ENCODE measurements at regions not wholly inside any gene's neighbourhood (a gene's known extent, or its start where the extent isn't known, plus 50 kb on each side); places are given as distances from the start of the nearest gene placed in this dataset.

DNA sequence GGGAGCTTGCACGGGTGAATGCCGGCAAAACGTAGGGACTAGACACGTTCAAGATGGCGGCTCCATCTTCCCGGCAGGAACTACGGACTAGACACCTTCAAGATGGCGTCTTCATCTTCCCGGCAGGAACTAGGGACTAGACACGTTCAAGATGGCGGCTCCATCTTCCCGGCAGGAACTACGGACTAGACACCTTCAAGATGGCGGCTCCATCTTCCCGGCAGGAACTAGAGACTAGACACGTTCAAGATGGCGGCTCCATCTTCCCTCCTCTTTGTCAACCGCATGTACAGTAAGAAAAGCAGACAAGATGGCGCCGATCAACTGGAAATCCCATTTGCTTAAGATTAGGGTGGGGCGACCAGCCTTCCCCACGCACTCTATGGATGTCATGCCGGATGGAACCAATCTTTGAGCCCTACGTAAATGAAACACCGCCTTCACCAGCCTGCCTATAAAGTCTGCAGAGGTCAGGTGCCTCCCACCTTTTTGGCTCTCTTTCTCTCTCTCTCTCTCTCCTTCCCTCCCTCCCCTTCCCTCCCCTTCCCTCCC is 222.4 kb downstream of the CRLF2 start:
- TF ChIP-seq EP300 (IDR thresholded peaks at IDR 0.05; ENCODE audit: borderline replicate concordance in 1 of 2, low read depth in 2 of 2, low read length in 2 of 2) = no peak
- no peak for TF ChIP-seq POLR2AphosphoS5 (IDR thresholded peaks at IDR 0.05; ENCODE audit: low read depth, low read length)
- no peak for TF ChIP-seq CTCF (IDR thresholded peaks at IDR 0.05; ENCODE audit: control extremely low read depth in 1 of 3, insufficient read depth in 1 of 3, low read depth in 1 of 3, low read length in 3 of 3)
- TF ChIP-seq KDM5A (IDR thresholded peaks at IDR 0.05; ENCODE audit: low read length) = no peak
- TF ChIP-seq TAF7 (optimal IDR thresholded peaks at IDR 0.05; ENCODE audit: borderline replicate concordance, low read depth, low read length) = no peak
- no peak for TF ChIP-seq RFX5 (IDR thresholded peaks at IDR 0.05; ENCODE audit: borderline replicate concordance, low read depth, low read length)
- TF ChIP-seq TBP (IDR thresholded peaks at IDR 0.05; ENCODE audit: low read depth, low read length) = no peak
- no peak for TF ChIP-seq SRF (IDR thresholded peaks at IDR 0.05; ENCODE audit: low read depth, low read length)

All from H1 (cell line).